GM10248 (cell line): ENCODE measurements at regions not wholly inside any gene's neighbourhood (a gene's known extent, or its start where the extent isn't known, plus 50 kb on each side); places are given as distances from the start of the nearest gene placed in this dataset.

Source experiments
- CTCF ChIA-PET: fragments of 300-600 bp; sonication (Branson Sonifier 250); formaldehyde crosslinking; extraction: SDS; loops from one replicate; lab custom pipeline; 2021; ENCODE audit warnings: antibody characterized with exemption; lab: Yijun Ruan, JAX
- POLR2A ChIA-PET: fragments of 350-650 bp; sonication (Branson Sonifier 250); formaldehyde crosslinking; extraction: SDS; loops from one replicate; lab custom pipeline; 2020; ENCODE audit warnings: antibody characterized with exemption; lab: Yijun Ruan, JAX
- DNase-seq: peaks from one replicate; pipeline ENCODE4 v3.0.0; 2012; ENCODE audit errors: extremely low spot score
- CTCF ChIP-seq: IDR thresholded peaks from 2 replicates; pipeline ENCODE4 v1.5.1; 2012; ENCODE audit warnings: mild to moderate bottlenecking, low read depth; ENCODE audit errors: extremely low read depth, missing control alignments, control extremely low read depth

GRCh38 chr1:221470000-221470698 is 271.7 kb downstream of the DUSP10 start:
- POLR2A ChIA-PET, result no interaction called here
- no peak for TF ChIP-seq CTCF
- DNase-seq, result no peak
- CTCF ChIA-PET, result interaction anchor here (0.9 kb wide), 1 partner anchor 8 kb away, joined by 5 read pairs; no protein-coding TSS in a partner anchor

GRCh38 chr1:221473411-221473810 is 268.5 kb downstream of the DUSP10 start:
- no peak for DNase-seq
- ChIA-PET POLR2A (no interaction called here), CTCF (no interaction called here)
- TF ChIP-seq CTCF, result no peak

GRCh38 chr1:221477252-221477651 is 264.6 kb downstream of the DUSP10 start:
- no peak for TF ChIP-seq CTCF
- ChIA-PET CTCF (interaction anchor here (0.7 to 2.8 kb wide), 13 partner anchors 7 to 978 kb away, joined by 3 to 11 read pairs (median 5); no protein-coding TSS in a partner anchor), POLR2A (no interaction called here)
- DNase-seq, result no peak

- CTCF ChIA-PET, result interaction anchor here (0.7 to 2.8 kb wide), 15 partner anchors 8 to 977 kb away, joined by 3 to 11 read pairs (median 3); no protein-coding TSS in a partner anchor
- DNase-seq, result peak; percentile 37
- POLR2A ChIA-PET, result no interaction called here
Measured at GRCh38 chr1:221478050-221478949, 263.6 kb downstream of the DUSP10 start.

GRCh38 chr1:221487781-221488524 is 253.9 kb downstream of the DUSP10 start:
- DNase-seq, result no peak
- CTCF ChIA-PET, result interaction anchor here (2.1 kb wide), 1 partner anchor 11 kb away, joined by 8 read pairs; no protein-coding TSS in a partner anchor
- POLR2A ChIA-PET, result no interaction called here

More at GRCh38 chr1:221478050-221478949, 263.6 kb downstream of the DUSP10 start:
- peak; percentile 81 for TF ChIP-seq CTCF

More at GRCh38 chr1:221487781-221488524, 253.9 kb downstream of the DUSP10 start:
- TF ChIP-seq CTCF, result no peak
